ENCODE measurements at regions not wholly inside any gene's neighbourhood (a gene's known extent, or its start where the extent isn't known, plus 50 kb on each side); places are given as distances from the start of the nearest gene placed in this dataset.

GRCh38 chr10:47095848-47096612 lies 184.8 kb downstream of the PTPN20 start:
- no peak for DNase-seq (ENCODE audit: extremely low read depth, low read depth)
- TF ChIP-seq CTCF (IDR thresholded peaks at IDR 0.05; ENCODE audit: low read depth, low read length): no peak

GRCh38 chr10:47098238-47098637 lies 187.0 kb downstream of the PTPN20 start:
- no peak for TF ChIP-seq CTCF (IDR thresholded peaks at IDR 0.05; ENCODE audit: low read depth, low read length)
- DNase-seq (ENCODE audit: extremely low read depth, low read depth): no peak

- DNase-seq (ENCODE audit: extremely low read depth, low read depth): no peak
- no peak for TF ChIP-seq CTCF (IDR thresholded peaks at IDR 0.05; ENCODE audit: low read depth, low read length)
Observed at GRCh38 chr10:47098964-47099363, 187.7 kb downstream of the PTPN20 start.

GRCh38 chr10:47099474-47099873 lies 188.2 kb downstream of the PTPN20 start:
- TF ChIP-seq CTCF (IDR thresholded peaks at IDR 0.05; ENCODE audit: low read depth, low read length): no peak
- no peak for DNase-seq (ENCODE audit: extremely low read depth, low read depth)

GRCh38 chr10:47101196-47101595 lies 190.0 kb downstream of the PTPN20 start:
- DNase-seq (ENCODE audit: extremely low read depth, low read depth): no peak
- no peak for TF ChIP-seq CTCF (IDR thresholded peaks at IDR 0.05; ENCODE audit: low read depth, low read length)

- no peak for DNase-seq (ENCODE audit: extremely low read depth, low read depth)
- no peak for TF ChIP-seq CTCF (IDR thresholded peaks at IDR 0.05; ENCODE audit: low read depth, low read length)
Observed at GRCh38 chr10:47101807-47102206, 190.6 kb downstream of the PTPN20 start.

GRCh38 chr10:47104151-47104605 lies 192.9 kb downstream of the PTPN20 start:
- TF ChIP-seq CTCF (IDR thresholded peaks at IDR 0.05; ENCODE audit: low read depth, low read length): no peak
- no peak for DNase-seq (ENCODE audit: extremely low read depth, low read depth)

Data from AG09319 (cell line).